A549 (cell line): ENCODE measurements at regions not wholly inside any gene's neighbourhood (a gene's known extent, or its start where the extent isn't known, plus 50 kb on each side); places are given as distances from the start of the nearest gene placed in this dataset.

Experiments
- CBX2 ChIP-seq: fragments of 200-600 bp; sonication (generic); IDR thresholded peaks from 2 replicates; pipeline ENCODE4 v1.6.1; 2016; ENCODE audit warnings: low read depth, mild to moderate bottlenecking, borderline replicate concordance
- CEBPB ChIP-seq, 2 experiments: fragments of >200 bp in 1 of 2; sonication (Bioruptor Twin) in 1 of 2; formaldehyde crosslinking in 1 of 2; IDR thresholded peaks; 2 replicates each; pipeline ENCODE4 v1.6.1; 2012 to 2016
- CTCF ChIP-seq: fragments of >200 bp; sonication (Bioruptor Twin); formaldehyde crosslinking; IDR thresholded peaks from 3 replicates; pipeline ENCODE4 v1.5.1; 2016
- PBX3 ChIP-seq: IDR thresholded peaks from 2 replicates; pipeline ENCODE4 v1.6.1; 2012
- POLR2A ChIP-seq: IDR thresholded peaks from 2 replicates; pipeline ENCODE4 v1.6.1; 2012; ENCODE audit warnings: mild to moderate bottlenecking, low read length

GRCh38 chr17:15027853-15028252, 237.3 kb downstream of the PMP22 start:
- TF ChIP-seq CEBPB (IDR thresholded peaks at IDR 0.05), result no peak
- TF ChIP-seq CTCF, result no peak
- no peak for TF ChIP-seq POLR2A
- TF ChIP-seq CBX2, result no peak
- TF ChIP-seq PBX3, result no peak
